WTC11 (cell line): ENCODE measurements at regions not wholly inside any gene's neighbourhood (a gene's known extent, or its start where the extent isn't known, plus 50 kb on each side); places are given as distances from the start of the nearest gene placed in this dataset.

ENCODE experiments used
- ATAC-seq: fragments of 200-7000 bp; cut with Tn5 transposase; 2 replicates; pipeline ENCODE4 v1.10.0; 2021; ENCODE audit warnings: mild to moderate bottlenecking, moderate library complexity
- CTCF ChIA-PET: fragments of 300-600 bp; sonication (Branson Sonifier 250); formaldehyde crosslinking; loops from one replicate; lab custom pipeline; 2021; ENCODE audit warnings: antibody characterized with exemption; lab: Charles Lee
- POLR2A ChIA-PET: fragments of 350-600 bp; sonication (Branson Sonifier 250); formaldehyde crosslinking; loops from one replicate; lab custom pipeline; 2021; ENCODE audit warnings: antibody characterized with exemption; lab: Charles Lee
- DNase-seq: peaks from one replicate; pipeline ENCODE4 v3.0.0; 2021; ENCODE audit warnings: low spot score
- H3K27ac Mint-ChIP-seq: 2 replicates; pipeline ENCODE4 v1.8.0; 2021; ENCODE audit warnings: mixed read lengths
- H3K27me3 Mint-ChIP-seq: 2 replicates; pipeline ENCODE4 v1.8.0; 2021; ENCODE audit warnings: low read depth, mild to moderate bottlenecking, moderate library complexity, mixed read lengths
- H3K36me3 Mint-ChIP-seq: 2 replicates; pipeline ENCODE4 v1.8.0; 2021; ENCODE audit warnings: mixed read lengths
- H3K4me1 Mint-ChIP-seq: 2 replicates; pipeline ENCODE4 v1.8.0; 2022; ENCODE audit warnings: mixed read lengths
- H3K4me3 Mint-ChIP-seq: 2 replicates; pipeline ENCODE4 v1.8.0; 2021; ENCODE audit warnings: mild to moderate bottlenecking, moderate library complexity, mixed read lengths
- H3K9me3 Mint-ChIP-seq: 2 replicates; pipeline ENCODE4 v1.8.0; 2021; ENCODE audit warnings: mixed read lengths
- AFF4 ChIP-seq: sonication (generic); formaldehyde crosslinking; IDR thresholded peaks from 2 replicates; pipeline ENCODE4 v1.8.1; 2023; ENCODE audit warnings: mild to moderate bottlenecking, missing genetic modification reagents, borderline replicate concordance
- ARID4B ChIP-seq: sonication (generic); formaldehyde crosslinking; IDR thresholded peaks from 2 replicates; pipeline ENCODE4 v1.8.0; 2023; ENCODE audit warnings: missing genetic modification reagents, mild to moderate bottlenecking, borderline replicate concordance
- ATF1 ChIP-seq: sonication (generic); formaldehyde crosslinking; IDR thresholded peaks from 2 replicates; pipeline ENCODE4 v1.8.1; 2023; ENCODE audit warnings: mild to moderate bottlenecking, moderate library complexity, missing genetic modification reagents
- ATF3 ChIP-seq: sonication (generic); formaldehyde crosslinking; conservative IDR thresholded peaks from 2 replicates; pipeline ENCODE4 v1.8.1; 2022; ENCODE audit warnings: mild to moderate bottlenecking, missing genetic modification reagents
- ATF6 ChIP-seq: sonication (generic); formaldehyde crosslinking; IDR thresholded peaks from 2 replicates; pipeline ENCODE4 v1.8.1; 2023; ENCODE audit warnings: mild to moderate bottlenecking, missing genetic modification reagents
- CBFB ChIP-seq: sonication (generic); formaldehyde crosslinking; IDR thresholded peaks from 2 replicates; pipeline ENCODE4 v1.8.1; 2022; ENCODE audit warnings: mild to moderate bottlenecking, low read depth, missing genetic modification reagents
- FOXP4 ChIP-seq: sonication (generic); formaldehyde crosslinking; IDR thresholded peaks from 2 replicates; pipeline ENCODE4 v1.8.0; 2022; ENCODE audit warnings: mild to moderate bottlenecking, missing genetic modification reagents
- MLX ChIP-seq: sonication (generic); formaldehyde crosslinking; IDR thresholded peaks from 2 replicates; pipeline ENCODE4 v1.8.1; 2023; ENCODE audit warnings: mild to moderate bottlenecking, missing genetic modification reagents, moderate library complexity
- NFE2L1 ChIP-seq: sonication (generic); formaldehyde crosslinking; IDR thresholded peaks from 2 replicates; pipeline ENCODE4 v1.8.1; 2023; ENCODE audit warnings: missing genetic modification reagents
- NFYB ChIP-seq: sonication (generic); formaldehyde crosslinking; conservative IDR thresholded peaks from 2 replicates; pipeline ENCODE4 v1.8.0; 2022; ENCODE audit warnings: low read depth, missing genetic modification reagents
- PREB ChIP-seq: sonication (generic); formaldehyde crosslinking; IDR thresholded peaks from 2 replicates; pipeline ENCODE4 v1.8.1; 2022; ENCODE audit warnings: mild to moderate bottlenecking, missing genetic modification reagents, moderate library complexity, borderline replicate concordance
- SMAD4 ChIP-seq: sonication (generic); formaldehyde crosslinking; IDR thresholded peaks from 2 replicates; pipeline ENCODE4 v1.8.0; 2022; ENCODE audit warnings: mild to moderate bottlenecking, missing genetic modification reagents
- USF2 ChIP-seq: sonication (generic); formaldehyde crosslinking; IDR thresholded peaks from 2 replicates; pipeline ENCODE4 v1.8.1; 2023; ENCODE audit warnings: mild to moderate bottlenecking, missing genetic modification reagents, moderate library complexity
- ZMAT4 ChIP-seq: fragments of 250-450 bp; sonication (Bioruptor Pico); IDR thresholded peaks from 2 replicates; pipeline ENCODE4 v1.9.0; 2021; ENCODE audit warnings: mild to moderate bottlenecking
- ZNF121 ChIP-seq: sonication (generic); formaldehyde crosslinking; IDR thresholded peaks from 2 replicates; pipeline ENCODE4 v1.8.0; 2023; ENCODE audit warnings: missing genetic modification reagents
- ZNF281 ChIP-seq: sonication (generic); formaldehyde crosslinking; IDR thresholded peaks from 2 replicates; pipeline ENCODE4 v1.8.0; 2023; ENCODE audit warnings: mild to moderate bottlenecking, missing genetic modification reagents

- TF ChIP-seq FOXP4 (CRISPR knock-in tag), result no peak
- TF ChIP-seq USF2 (CRISPR knock-in tag), result no peak
- TF ChIP-seq ATF1 (CRISPR knock-in tag), result no peak
- no peak for TF ChIP-seq NFE2L1 (CRISPR knock-in tag)
- no peak for TF ChIP-seq SMAD4
Observed at GRCh38 chr9:108463932-108464606, 391.7 kb downstream of the ACTL7B start (continued).

GRCh38 chr9:108456903-108457302 lies 398.9 kb downstream of the ACTL7B start:
- ATAC-seq (no peak), DNase-seq (no peak)
- H3K27me3 Mint-ChIP-seq, result no peaks in the 10 kb centered on the region
- H3K27ac Mint-ChIP-seq, result no peak overlapping the region
- H3K4me1 Mint-ChIP-seq, result no peaks in the 10 kb centered on the region
- H3K9me3 Mint-ChIP-seq, result no peaks in the 10 kb centered on the region
- no peaks in the 10 kb centered on the region for H3K36me3 Mint-ChIP-seq
- ChIA-PET POLR2A (no interaction called here), CTCF (interaction anchor here (1.0 kb wide), 2 partner anchors 41 to 44 kb away, joined by 3 read pairs; no protein-coding TSS in a partner anchor)
- no peak overlapping the region for H3K4me3 Mint-ChIP-seq
- TF ChIP-seq ZNF121 (CRISPR knock-in tag), result no peak
- no peak for TF ChIP-seq AFF4
- no peak for TF ChIP-seq PREB
- TF ChIP-seq ATF3, result no peak
- TF ChIP-seq NFYB (CRISPR knock-in tag), result no peak
- TF ChIP-seq ARID4B (CRISPR knock-in tag), result no peak
- TF ChIP-seq ATF6 (CRISPR knock-in tag), result no peak
- no peak for TF ChIP-seq CBFB (CRISPR knock-in tag)
- TF ChIP-seq ZMAT4 (CRISPR knock-in tag), result no peak
- TF ChIP-seq MLX (CRISPR knock-in tag), result no peak
- TF ChIP-seq ZNF281, result no peak
